CD4-positive, alpha-beta T cell (primary cell): ENCODE measurements at regions not wholly inside any gene's neighbourhood (a gene's known extent, or its start where the extent isn't known, plus 50 kb on each side); places are given as distances from the start of the nearest gene placed in this dataset.

Source experiments
- ATAC-seq: fragments of 200-7000 bp; cut with Tn5 transposase; one replicate; pipeline ENCODE4 v1.10.0; 2022; ENCODE audit warnings: mild to moderate bottlenecking; ENCODE audit not compliant: poor library complexity
- CTCF ChIA-PET: fragments of 350-600 bp; sonication (Branson Sonifier 250); formaldehyde crosslinking; loops from one replicate; lab custom pipeline; 2021; ENCODE audit warnings: antibody characterized with exemption, inconsistent platforms; lab: Charles Lee
- POLR2A ChIA-PET: fragments of 350-600 bp; sonication (Branson Sonifier 250); formaldehyde crosslinking; loops from one replicate; lab custom pipeline; 2021; ENCODE audit warnings: antibody characterized with exemption, inconsistent platforms; lab: Charles Lee
- DNase-seq, 14 experiments: peaks; one replicate each; pipeline ENCODE4 v3.0.0-alpha.2; 2013 to 2020; ENCODE audit warnings: mixed read lengths in 2 of 14
- H3K27ac ChIP-seq, 2 donors: one replicate each; pipeline versions ENCODE4 v1.5.1 to v1.7.0; 2013; ENCODE audit warnings: low read length in 2 of 2, low read depth in 1 of 2, mild to moderate bottlenecking in 1 of 2
- H3K27me3 ChIP-seq, 2 experiments: 1 replicate in 1 of 2; 2 replicates in 1 of 2; pipeline versions ENCODE4 v1.6.1 to v1.7.0; 2013; ENCODE audit warnings: low read length in 2 of 2, control low read depth in 1 of 2, mild to moderate bottlenecking in 1 of 2, moderate library complexity in 1 of 2; ENCODE audit not compliant: insufficient read depth in 2 of 2, control insufficient read depth in 1 of 2
- H3K36me3 ChIP-seq: one replicate; pipeline ENCODE4 v1.6.1; 2013; ENCODE audit warnings: low read length, control low read depth; ENCODE audit not compliant: insufficient read depth
- H3K4me1 ChIP-seq: one replicate; pipeline ENCODE4 v1.6.1; 2013; ENCODE audit warnings: low read length, control low read depth; ENCODE audit not compliant: insufficient read depth
- H3K4me3 ChIP-seq: one replicate; pipeline ENCODE4 v1.5.1; 2013; ENCODE audit warnings: mild to moderate bottlenecking, low read length, moderate library complexity
- H3K9me3 ChIP-seq, 2 experiments: 1 replicate in 1 of 2; 2 replicates in 1 of 2; pipeline versions ENCODE4 v1.6.1 to v1.7.0; 2013; ENCODE audit warnings: low read length in 2 of 2, mild to moderate bottlenecking in 2 of 2, control low read depth in 1 of 2, moderate library complexity in 1 of 2; ENCODE audit not compliant: control insufficient read depth in 1 of 2, insufficient read depth in 1 of 2
- H3K27ac Mint-ChIP-seq: one replicate; pipeline ENCODE4 v1.8.0; 2020; ENCODE audit warnings: mixed read lengths
- H3K27me3 Mint-ChIP-seq: one replicate; pipeline ENCODE4 v1.8.0; 2021; ENCODE audit warnings: mixed read lengths
- H3K36me3 Mint-ChIP-seq: one replicate; pipeline ENCODE4 v1.8.0; 2021; ENCODE audit warnings: low read depth, mixed read lengths
- H3K4me1 Mint-ChIP-seq: one replicate; pipeline ENCODE4 v1.8.0; 2021; ENCODE audit warnings: low read depth, mixed read lengths
- H3K4me3 Mint-ChIP-seq: one replicate; pipeline ENCODE4 v1.8.0; 2020; ENCODE audit warnings: mild to moderate bottlenecking, mixed read lengths
- H3K9me3 Mint-ChIP-seq: one replicate; pipeline ENCODE4 v1.8.0; 2020; ENCODE audit warnings: mixed read lengths
- CTCF ChIP-seq: fragments of 200-600 bp; IDR thresholded peaks from one replicate; pipeline ENCODE4 v1.8.0; 2022; ENCODE audit warnings: antibody characterized with exemption, mild to moderate bottlenecking
- intact Hi-C, 2 experiments: fragments of 100-400 bp; cut with DNase I in 1 of 2; cut with micrococcal nuclease in 1 of 2; formaldehyde crosslinking; loops; one replicate each; pipeline versions ENCODE4 v1.15.1 to v1.9.0; 2023 to 2025; cut with DNase I, micrococcal nuclease

- ATAC-seq (no peak), DNase-seq (no peak)
- intact Hi-C loops, result no loop called here
- Mint-ChIP-seq H3K36me3 (no peaks in the 10 kb centered on the region), H3K9me3 (peaks cover 2% of the 10 kb centered on the region), H3K27ac (no peak overlapping the region), H3K27me3 (no peaks in the 10 kb centered on the region), H3K4me1 (no peaks in the 10 kb centered on the region), H3K4me3 (no peak overlapping the region)
- Histone ChIP-seq H3K27ac (no peak overlapping the region), H3K4me3 (no peak overlapping the region), H3K4me1 (no peaks in the 10 kb centered on the region), H3K9me3 (peaks cover 0 to 4% of the 10 kb centered on the region in 2 experiments), H3K36me3 (no peaks in the 10 kb centered on the region), H3K27me3 (no peaks in the 10 kb centered on the region)
- TF ChIP-seq CTCF, result no peak
- ChIA-PET CTCF (no interaction called here), POLR2A (no interaction called here)
These were observed 105.8 kb upstream of the TBX3 start for GRCh38 chr12:114789821-114790220.

- TF ChIP-seq CTCF, result no peak
- Mint-ChIP-seq H3K27ac (no peak overlapping the region), H3K36me3 (no peaks in the 10 kb centered on the region), H3K4me1 (no peaks in the 10 kb centered on the region), H3K9me3 (peaks cover 2% of the 10 kb centered on the region), H3K27me3 (no peaks in the 10 kb centered on the region), H3K4me3 (no peak overlapping the region)
- ChIA-PET CTCF (no interaction called here), POLR2A (no interaction called here)
- no peak for DNase-seq
- no peak overlapping the region for H3K4me3 ChIP-seq
- no peaks in the 10 kb centered on the region for H3K36me3 ChIP-seq
- H3K27me3 ChIP-seq, result no peaks in the 10 kb centered on the region
- no peaks in the 10 kb centered on the region for H3K4me1 ChIP-seq
- no peaks in the 10 kb centered on the region for H3K9me3 ChIP-seq
- intact Hi-C loops, result no loop called here
- no peak for ATAC-seq
- no peak overlapping the region for H3K27ac ChIP-seq
These were observed 105.3 kb upstream of the TBX3 start for GRCh38 chr12:114789276-114789675.

- Mint-ChIP-seq H3K27ac (no peak overlapping the region), H3K9me3 (no peaks in the 10 kb centered on the region), H3K36me3 (no peaks in the 10 kb centered on the region), H3K27me3 (no peaks in the 10 kb centered on the region), H3K4me1 (no peaks in the 10 kb centered on the region), H3K4me3 (no peak overlapping the region)
- Histone ChIP-seq H3K4me1 (no peaks in the 10 kb centered on the region), H3K4me3 (no peak overlapping the region), H3K9me3 (no peaks in the 10 kb centered on the region), H3K27me3 (no peaks in the 10 kb centered on the region), H3K36me3 (no peaks in the 10 kb centered on the region), H3K27ac (no peak overlapping the region)
- ATAC-seq (no peak), DNase-seq (no peak)
- no peak for TF ChIP-seq CTCF
- POLR2A ChIA-PET, result no interaction called here
- intact Hi-C loops, result no loop called here
- CTCF ChIA-PET, result no interaction called here
These were observed 100.6 kb upstream of the TBX3 start for GRCh38 chr12:114784526-114784925.
